ENCODE measurements at regions not wholly inside any gene's neighbourhood (a gene's known extent, or its start where the extent isn't known, plus 50 kb on each side); places are given as distances from the start of the nearest gene placed in this dataset.

- TF ChIP-seq EZH2 (IDR thresholded peaks at IDR 0.05; ENCODE audit: insufficient read depth, poor library complexity, severe bottlenecking) (no peak), EZH2phosphoT487 (IDR thresholded peaks at IDR 0.05; ENCODE audit: insufficient read depth, low read depth) (no peak)
Observed at GRCh38 chr17:37831986-37832385, 87.1 kb upstream of the HNF1B start.

Data from GM23248 (cell line).